Left lung (tissue), 4 donors: ENCODE measurements at regions not wholly inside any gene's neighbourhood (a gene's known extent, or its start where the extent isn't known, plus 50 kb on each side); places are given as distances from the start of the nearest gene placed in this dataset.
"Not testable (repeated sequence)": the region's sequence is repeated elsewhere in the genome, so short reads cannot be mapped to it uniquely, and the experiment has no call there.

Source experiments
- ATAC-seq: fragments of 200-7000 bp; cut with Tn5 transposase; one replicate; pipeline ENCODE4 v1.9.1; 2020; ENCODE audit warnings: moderate library complexity
- DNase-seq, 4 donors: peaks; one replicate each; pipeline ENCODE4 v3.0.0-alpha.2; 2013 to 2020
- H3K27ac ChIP-seq, 2 donors: fragments of 200-600 bp; sonication (generic) in 1 of 2; one replicate each; pipeline versions ENCODE4 v1.5.0 to v1.8.0; 2020 to 2021
- H3K27me3 ChIP-seq, 2 donors: fragments of 200-600 bp; sonication (generic) in 1 of 2; one replicate each; pipeline versions ENCODE4 v1.5.0 to v1.8.0; 2020 to 2021
- H3K36me3 ChIP-seq, 2 donors: fragments of 200-600 bp; sonication (generic) in 1 of 2; one replicate each; pipeline versions ENCODE4 v1.5.0 to v1.8.0; 2020 to 2021
- H3K4me1 ChIP-seq, 2 donors: fragments of 200-600 bp; one replicate each; pipeline ENCODE4 v1.8.0; 2021
- H3K4me3 ChIP-seq, 2 donors: fragments of 200-600 bp; sonication (generic) in 1 of 2; one replicate each; pipeline versions ENCODE4 v1.5.0 to v1.8.0; 2020 to 2021; ENCODE audit warnings: mild to moderate bottlenecking in 1 of 2
- H3K9me3 ChIP-seq, 2 donors: fragments of 200-600 bp; sonication (generic) in 1 of 2; one replicate each; pipeline versions ENCODE4 v1.5.0 to v1.8.0; 2020 to 2021
- intact Hi-C, 2 donors: fragments of 100-400 bp; cut with DNase I; formaldehyde crosslinking; loops; one replicate each; pipeline versions ENCODE4 v1.11.2 to v1.14.2; 2022
- TF ChIP-seq, protein P1 (sequence below), 2 donors: fragments of 200-600 bp; sonication (generic) in 1 of 2; IDR thresholded peaks; one replicate each; pipeline versions ENCODE4 v1.5.0 to v1.8.0; 2021; ENCODE audit warnings: antibody characterized with exemption in 2 of 2
- donor health status: DM: no; HTN: yes; CAD: no.
- donor health status: DM: no; HTN: no; CAD: no.

DNA sequence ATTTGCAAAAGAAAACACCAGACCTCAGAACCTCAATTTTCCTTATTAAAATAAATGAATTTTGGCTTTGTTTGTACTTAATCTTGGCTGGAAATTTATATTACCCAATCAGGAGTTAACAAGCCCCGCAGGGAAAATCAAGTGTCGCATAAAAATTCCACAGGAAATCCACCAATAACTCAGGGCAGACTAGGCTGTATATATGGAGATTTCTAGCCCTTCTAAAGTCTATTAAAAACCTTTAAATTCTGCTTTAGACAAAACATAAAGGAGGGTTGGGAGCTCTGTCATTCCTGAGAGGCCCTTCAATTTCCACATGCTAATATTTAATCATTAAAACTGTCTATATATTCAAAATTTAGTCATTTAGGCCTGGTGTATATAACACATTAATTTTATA lies 434.7 kb downstream of the CDH11 start:
- TF ChIP-seq, protein P1, sequence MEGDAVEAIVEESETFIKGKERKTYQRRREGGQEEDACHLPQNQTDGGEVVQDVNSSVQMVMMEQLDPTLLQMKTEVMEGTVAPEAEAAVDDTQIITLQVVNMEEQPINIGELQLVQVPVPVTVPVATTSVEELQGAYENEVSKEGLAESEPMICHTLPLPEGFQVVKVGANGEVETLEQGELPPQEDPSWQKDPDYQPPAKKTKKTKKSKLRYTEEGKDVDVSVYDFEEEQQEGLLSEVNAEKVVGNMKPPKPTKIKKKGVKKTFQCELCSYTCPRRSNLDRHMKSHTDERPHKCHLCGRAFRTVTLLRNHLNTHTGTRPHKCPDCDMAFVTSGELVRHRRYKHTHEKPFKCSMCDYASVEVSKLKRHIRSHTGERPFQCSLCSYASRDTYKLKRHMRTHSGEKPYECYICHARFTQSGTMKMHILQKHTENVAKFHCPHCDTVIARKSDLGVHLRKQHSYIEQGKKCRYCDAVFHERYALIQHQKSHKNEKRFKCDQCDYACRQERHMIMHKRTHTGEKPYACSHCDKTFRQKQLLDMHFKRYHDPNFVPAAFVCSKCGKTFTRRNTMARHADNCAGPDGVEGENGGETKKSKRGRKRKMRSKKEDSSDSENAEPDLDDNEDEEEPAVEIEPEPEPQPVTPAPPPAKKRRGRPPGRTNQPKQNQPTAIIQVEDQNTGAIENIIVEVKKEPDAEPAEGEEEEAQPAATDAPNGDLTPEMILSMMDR (IDR thresholded peaks at IDR 0.05) = no peak
- ATAC-seq (no peak), DNase-seq (no peak)
- no peak overlapping the region for H3K27ac ChIP-seq
- no peaks in the 10 kb centered on the region for H3K36me3 ChIP-seq
- no peaks in the 10 kb centered on the region for H3K4me1 ChIP-seq
- intact Hi-C loops = no loop called here
- H3K27me3 ChIP-seq = no peaks in the 10 kb centered on the region
- peaks cover 0 to 4% of the 10 kb centered on the region in 2 donors for H3K9me3 ChIP-seq
- no peak overlapping the region for H3K4me3 ChIP-seq

DNA sequence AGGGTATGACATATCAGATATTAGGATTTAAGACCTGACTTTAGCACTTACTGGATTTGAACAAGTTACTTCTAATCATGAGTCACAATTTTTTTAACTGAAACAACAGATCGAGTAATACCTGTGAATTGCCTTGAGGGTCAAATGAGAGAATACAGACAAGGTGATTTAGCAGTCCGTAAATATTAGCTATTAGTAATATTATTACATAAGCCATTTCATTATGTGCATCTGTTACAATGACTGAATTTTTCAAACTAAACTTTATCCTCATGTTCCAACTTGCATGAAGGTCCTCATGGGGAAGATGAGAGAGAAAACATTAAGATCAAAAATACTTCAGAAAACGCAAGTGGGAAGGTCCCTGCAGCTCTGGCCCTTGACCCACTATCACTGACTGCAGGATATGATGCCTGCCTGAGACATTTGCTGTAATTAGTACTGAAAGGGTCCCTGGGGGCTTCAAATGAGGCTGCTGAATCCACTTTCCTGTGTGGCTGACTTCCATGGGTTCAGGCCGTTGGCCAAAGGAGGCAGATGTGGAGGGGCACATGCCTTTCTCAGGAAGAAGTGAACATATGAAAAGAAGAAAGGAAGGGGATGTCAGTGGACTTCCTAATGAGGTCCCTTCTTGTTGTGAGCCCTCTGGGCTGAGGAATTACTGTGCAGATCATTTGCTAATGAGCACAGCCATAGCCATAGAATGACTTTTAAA lies 441.7 kb downstream of the CDH11 start:
- Histone ChIP-seq H3K27me3 (no peaks in the 10 kb centered on the region), H3K36me3 (no peaks in the 10 kb centered on the region), H3K4me3 (no peak overlapping the region), H3K4me1 (no peaks in the 10 kb centered on the region), H3K27ac (no peak overlapping the region), H3K9me3 (peaks cover 0 to 8% of the 10 kb centered on the region in 2 donors)
- TF ChIP-seq, protein P1 (IDR thresholded peaks at IDR 0.05) = no peak
- intact Hi-C loops = no loop called here
- DNase-seq (no peak), ATAC-seq (no peak)

DNA sequence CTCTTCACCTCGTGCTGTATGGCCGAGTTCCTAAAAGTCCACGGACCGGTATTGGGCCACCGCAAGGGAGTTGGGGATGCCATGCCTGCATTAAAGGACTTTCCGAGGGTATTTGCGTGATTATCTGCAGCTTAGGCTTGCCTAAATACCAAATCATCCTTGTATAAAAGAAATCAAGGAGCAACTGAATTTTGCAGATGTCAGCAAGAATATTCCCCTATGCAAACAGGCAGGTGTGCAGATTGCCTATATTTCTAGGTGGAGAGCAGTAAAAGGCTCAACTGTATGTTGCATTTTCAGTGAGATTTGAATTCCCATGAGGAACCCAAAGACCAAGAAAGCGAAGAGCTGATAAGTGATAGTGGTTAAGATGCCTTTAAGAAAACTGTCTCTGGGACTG lies 452.3 kb downstream of the CDH11 start:
- Histone ChIP-seq H3K27ac (no peak overlapping the region), H3K27me3 (no peaks in the 10 kb centered on the region), H3K4me3 (no peak overlapping the region), H3K36me3 (no peaks in the 10 kb centered on the region), H3K4me1 (no peaks in the 10 kb centered on the region), H3K9me3 (no peaks in the 10 kb centered on the region)
- TF ChIP-seq, protein P1 (IDR thresholded peaks at IDR 0.05) = no peak
- DNase-seq (no peak), ATAC-seq (no peak)
- intact Hi-C loops = no loop called here

DNA sequence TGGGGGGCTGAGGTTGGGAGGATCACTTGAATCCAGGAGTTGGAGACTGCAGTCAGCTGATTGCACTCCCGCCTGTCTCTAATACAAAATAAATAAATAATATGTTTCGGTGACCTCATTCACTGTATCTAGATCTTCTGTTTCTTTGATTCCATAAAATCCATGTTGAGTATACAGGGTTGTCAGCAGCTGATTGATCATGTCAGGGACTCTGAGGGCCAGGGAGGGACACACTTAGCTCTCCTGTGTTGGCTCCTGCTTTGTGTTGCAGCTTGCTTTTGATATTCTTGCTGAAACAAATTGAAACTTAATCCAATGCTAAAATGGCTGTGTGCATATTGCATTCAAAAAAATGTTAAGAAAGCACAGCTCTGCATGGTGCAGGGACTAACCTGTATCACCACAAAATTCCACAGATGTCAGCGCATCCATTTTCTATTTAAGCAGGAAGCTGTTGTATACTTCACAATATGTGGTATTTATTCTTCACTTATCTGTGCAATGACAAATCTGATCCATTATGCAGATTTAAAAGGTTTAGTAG lies 454.5 kb downstream of the CDH11 start:
- no peaks in the 10 kb centered on the region for H3K27me3 ChIP-seq
- ATAC-seq = no peak
- TF ChIP-seq, protein P1 (IDR thresholded peaks at IDR 0.05) = no peak

DNA sequence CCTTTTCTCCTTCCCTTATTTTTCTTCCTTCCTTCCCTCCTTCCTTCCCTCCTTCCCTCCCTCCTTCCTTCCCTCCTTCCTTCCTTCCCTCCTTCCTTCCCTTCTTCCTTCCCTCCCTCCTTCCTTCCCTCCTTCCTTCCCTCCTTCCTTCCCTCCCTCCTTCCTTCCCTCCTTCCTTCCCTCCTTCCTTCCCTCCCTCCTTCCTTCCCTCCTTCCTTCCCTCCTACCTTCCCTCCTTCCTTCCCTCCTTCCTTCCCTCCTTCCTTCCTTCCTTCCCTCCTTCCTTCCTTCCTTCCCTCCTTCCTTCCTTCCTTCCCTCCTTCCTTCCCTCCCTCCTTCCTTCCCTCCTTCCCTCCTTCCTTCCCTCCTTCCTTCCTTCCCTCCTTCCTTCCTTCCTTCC lies 459.6 kb downstream of the CDH11 start:
- peaks cover 0 to 10% of the 10 kb centered on the region in 2 donors for H3K9me3 ChIP-seq
- H3K27ac ChIP-seq, H3K4me1 ChIP-seq, ATAC-seq, H3K4me3 ChIP-seq, intact Hi-C loops, H3K27me3 ChIP-seq, DNase-seq, H3K36me3 ChIP-seq: not testable (repeated sequence)

More for the DNA sequence above, 454.5 kb downstream of the CDH11 start:
- no peak for DNase-seq
- Histone ChIP-seq H3K4me3 (no peak overlapping the region), H3K36me3 (no peaks in the 10 kb centered on the region), H3K9me3 (peaks cover 0 to 5% of the 10 kb centered on the region in 2 donors), H3K4me1 (no peaks in the 10 kb centered on the region), H3K27ac (no peak overlapping the region)
- intact Hi-C loops = no loop called here
